ENCODE measurements at regions not wholly inside any gene's neighbourhood (a gene's known extent, or its start where the extent isn't known, plus 50 kb on each side); places are given as distances from the start of the nearest gene placed in this dataset.

- TF ChIP-seq CTCF (IDR thresholded peaks at IDR 0.05; ENCODE audit: low read depth, low read length) (no peak), EZH2phosphoT487 (IDR thresholded peaks at IDR 0.05; ENCODE audit: low read depth) (no peak)
Observed at GRCh38 chr12:112602150-112602549, 183.4 kb downstream of the PTPN11 start.
